GM12878 (cell line): ENCODE measurements at regions not wholly inside any gene's neighbourhood (a gene's known extent, or its start where the extent isn't known, plus 50 kb on each side); places are given as distances from the start of the nearest gene placed in this dataset.

Source experiments
- ATAC-seq: fragments of 200-7000 bp; cut with Tn5 transposase; 3 replicates; pipeline ENCODE4 v1.9.1; 2020; ENCODE audit warnings: mild to moderate bottlenecking, moderate library complexity
- BruUV-seq: library from RNA; stranded (reverse); fragments of 400-500 nt; replicated peaks from 2 replicates; lab custom pipeline; 2021; lab: Mats Ljungman, UMichigan
- CTCF ChIA-PET: fragments of 300-600 bp; sonication (Branson Sonifier 250); formaldehyde crosslinking; extraction: SDS; loops from one replicate; lab custom pipeline; 2021; ENCODE audit warnings: inconsistent platforms; lab: Yijun Ruan, JAX
- POLR2A ChIA-PET: fragments of 350-600 bp; formaldehyde crosslinking; extraction: SDS; loops from one replicate; lab custom pipeline; 2021; ENCODE audit warnings: inconsistent platforms; lab: Charles Lee
- RAD21 ChIA-PET: fragments of 300-600 bp; sonication (Branson Sonifier 250); formaldehyde crosslinking; loops from one replicate; lab custom pipeline; 2023; ENCODE audit warnings: antibody characterized with exemption; ENCODE audit not compliant: unreplicated experiment; lab: Charles Lee
- SMC1A ChIA-PET: fragments of 300-600 bp; sonication (Branson Sonifier 250); formaldehyde crosslinking; loops from one replicate; lab custom pipeline; 2023; ENCODE audit not compliant: unreplicated experiment, uncharacterized antibody; lab: Charles Lee
- DNase-seq: peaks from one replicate; pipeline ENCODE4 v3.0.0-alpha.2; 2011; ENCODE audit warnings: low read depth, low spot score
- FAIRE-seq: peaks from 3 replicates; lab custom pipeline; 2011; peaks lifted over from hg19 to GRCh38; lab: Jason Lieb, UNC
- H2AFZ ChIP-seq: 2 replicates; pipeline ENCODE4 v1.6.0; 2011; ENCODE audit warnings: low read depth, low read length, control low read depth; ENCODE audit not compliant: control insufficient read depth
- H3K27ac ChIP-seq: 2 replicates; pipeline ENCODE4 v1.5.1; 2011; ENCODE audit warnings: control low read depth; ENCODE audit not compliant: control insufficient read depth, insufficient read depth
- H3K27me3 ChIP-seq, 2 experiments: replicated peaks in 1 of 2; 2 replicates each; pipeline versions ENCODE4 v1.6.0 to v1.6.1; 2011; ENCODE audit warnings: low read length in 1 of 2; ENCODE audit not compliant: control insufficient read depth in 2 of 2, insufficient read depth in 2 of 2
- H3K36me3 ChIP-seq, 2 experiments: 2 replicates each; pipeline ENCODE4 v1.5.1; 2011; ENCODE audit warnings: low read length in 1 of 2; ENCODE audit not compliant: control insufficient read depth in 2 of 2, insufficient read depth in 2 of 2
- H3K4me1 ChIP-seq: 2 replicates; pipeline ENCODE4 v1.6.1; 2011; ENCODE audit warnings: mild to moderate bottlenecking, low read length, moderate library complexity, mixed read lengths; ENCODE audit not compliant: control insufficient read depth, insufficient read depth
- H3K4me2 ChIP-seq: 2 replicates; pipeline ENCODE4 v1.6.0; 2011; ENCODE audit warnings: control low read depth; ENCODE audit not compliant: control insufficient read depth, insufficient read depth
- H3K4me3 ChIP-seq: fragments of 200-600 bp; sonication (generic); 2 replicates; pipeline ENCODE4 v1.5.1; 2016
- H3K79me2 ChIP-seq: 2 replicates; pipeline ENCODE4 v1.6.0; 2011; ENCODE audit warnings: low read length; ENCODE audit not compliant: control insufficient read depth, insufficient read depth
- H3K9ac ChIP-seq: 2 replicates; pipeline ENCODE4 v1.8.0; 2011; ENCODE audit warnings: low read length, control low read depth, mixed read lengths; ENCODE audit not compliant: control insufficient read depth, insufficient read depth
- H3K9me3 ChIP-seq: replicated peaks from 3 replicates; pipeline ENCODE4 v1.5.1; 2011; ENCODE audit warnings: mild to moderate bottlenecking, low read length; ENCODE audit not compliant: control insufficient read depth, insufficient read depth
- H4K20me1 ChIP-seq: 2 replicates; pipeline ENCODE4 v1.6.0; 2011; ENCODE audit not compliant: control insufficient read depth, insufficient read depth
- BCL11A ChIP-seq: IDR thresholded peaks from 2 replicates; pipeline ENCODE4 v1.6.1; 2011; ENCODE audit warnings: low read depth, low read length
- BMI1 ChIP-seq: fragments of 450-650 bp; IDR thresholded peaks from 2 replicates; pipeline ENCODE4 v1.6.1; 2016; ENCODE audit warnings: mild to moderate bottlenecking, moderate library complexity, borderline replicate concordance
- EED ChIP-seq: sonication (generic); IDR thresholded peaks from 2 replicates; pipeline ENCODE4 v1.6.1; 2016; ENCODE audit warnings: antibody characterized with exemption, low read depth
- FOS ChIP-seq: IDR thresholded peaks from 3 replicates; pipeline ENCODE4 v1.6.1; 2011; ENCODE audit warnings: borderline replicate concordance; ENCODE audit not compliant: insufficient read length; ENCODE audit errors: extremely low read depth
- IKZF2 ChIP-seq, 2 experiments: fragments of 450-650 bp; IDR thresholded peaks; 2 replicates each; pipeline ENCODE4 v1.6.1; 2017; ENCODE audit warnings: mild to moderate bottlenecking in 2 of 2, moderate library complexity in 2 of 2
- KDM1A ChIP-seq: fragments of 200-600 bp; sonication (generic); IDR thresholded peaks from 2 replicates; pipeline ENCODE4 v1.6.1; 2016; ENCODE audit warnings: borderline replicate concordance
- PAX5 ChIP-seq: IDR thresholded peaks from 2 replicates; pipeline ENCODE4 v1.6.1; 2011; ENCODE audit warnings: low read depth, low read length, borderline replicate concordance
- PRDM15 ChIP-seq: fragments of 450-650 bp; formaldehyde crosslinking; IDR thresholded peaks from 2 replicates; pipeline ENCODE4 v1.4.0; 2020; ENCODE audit warnings: mild to moderate bottlenecking, moderate library complexity
- RELB ChIP-seq: fragments of 450-650 bp; IDR thresholded peaks from 2 replicates; pipeline ENCODE4 v1.6.1; 2017; ENCODE audit warnings: low read depth, mild to moderate bottlenecking, moderate library complexity
- RUNX3 ChIP-seq: IDR thresholded peaks from 2 replicates; pipeline ENCODE4 v1.6.1; 2012; ENCODE audit warnings: low read length, inconsistent platforms
- ZSCAN29 ChIP-seq: fragments of 450-650 bp; IDR thresholded peaks from 2 replicates; pipeline ENCODE4 v1.6.1; 2017; ENCODE audit warnings: mild to moderate bottlenecking, moderate library complexity
- in situ Hi-C: fragments of 300-500 bp; cut with MboI; formaldehyde crosslinking; loops from 9 replicates; pipeline ENCODE4 v1.14.3; 2018; ENCODE audit warnings: mixed read lengths
- intact Hi-C: fragments of 100-400 bp; cut with micrococcal nuclease; formaldehyde crosslinking; loops from one replicate; pipeline ENCODE4 v1.14.2; 2022; ENCODE audit not compliant: unreplicated experiment
- TF ChIP-seq, protein P1 (sequence below): IDR thresholded peaks from 2 replicates; pipeline ENCODE4 v1.6.1; 2012; ENCODE audit warnings: mild to moderate bottlenecking, low read depth, low read length

GRCh38 chr1:188903241-188903640 is 1574.4 kb downstream of the BRINP3 start:
- H3K9ac ChIP-seq = no peak overlapping the region
- no peak for ATAC-seq
- no peaks in the 10 kb centered on the region for H3K27me3 ChIP-seq
- no peaks in the 10 kb centered on the region for H3K79me2 ChIP-seq
- no peaks in the 10 kb centered on the region for H3K9me3 ChIP-seq
- intact Hi-C loops (no loop called here), in situ Hi-C loops (no loop called here)
- no peaks in the 10 kb centered on the region for H4K20me1 ChIP-seq
- ChIA-PET SMC1A (no interaction called here), POLR2A (no interaction called here), CTCF (no interaction called here), RAD21 (no interaction called here)
- TF ChIP-seq IKZF2 (IDR thresholded peaks at IDR 0.05) = no peak
- no peak for TF ChIP-seq EED
- no peak for TF ChIP-seq BCL11A
- no peak for TF ChIP-seq FOS
- TF ChIP-seq, protein P1, sequence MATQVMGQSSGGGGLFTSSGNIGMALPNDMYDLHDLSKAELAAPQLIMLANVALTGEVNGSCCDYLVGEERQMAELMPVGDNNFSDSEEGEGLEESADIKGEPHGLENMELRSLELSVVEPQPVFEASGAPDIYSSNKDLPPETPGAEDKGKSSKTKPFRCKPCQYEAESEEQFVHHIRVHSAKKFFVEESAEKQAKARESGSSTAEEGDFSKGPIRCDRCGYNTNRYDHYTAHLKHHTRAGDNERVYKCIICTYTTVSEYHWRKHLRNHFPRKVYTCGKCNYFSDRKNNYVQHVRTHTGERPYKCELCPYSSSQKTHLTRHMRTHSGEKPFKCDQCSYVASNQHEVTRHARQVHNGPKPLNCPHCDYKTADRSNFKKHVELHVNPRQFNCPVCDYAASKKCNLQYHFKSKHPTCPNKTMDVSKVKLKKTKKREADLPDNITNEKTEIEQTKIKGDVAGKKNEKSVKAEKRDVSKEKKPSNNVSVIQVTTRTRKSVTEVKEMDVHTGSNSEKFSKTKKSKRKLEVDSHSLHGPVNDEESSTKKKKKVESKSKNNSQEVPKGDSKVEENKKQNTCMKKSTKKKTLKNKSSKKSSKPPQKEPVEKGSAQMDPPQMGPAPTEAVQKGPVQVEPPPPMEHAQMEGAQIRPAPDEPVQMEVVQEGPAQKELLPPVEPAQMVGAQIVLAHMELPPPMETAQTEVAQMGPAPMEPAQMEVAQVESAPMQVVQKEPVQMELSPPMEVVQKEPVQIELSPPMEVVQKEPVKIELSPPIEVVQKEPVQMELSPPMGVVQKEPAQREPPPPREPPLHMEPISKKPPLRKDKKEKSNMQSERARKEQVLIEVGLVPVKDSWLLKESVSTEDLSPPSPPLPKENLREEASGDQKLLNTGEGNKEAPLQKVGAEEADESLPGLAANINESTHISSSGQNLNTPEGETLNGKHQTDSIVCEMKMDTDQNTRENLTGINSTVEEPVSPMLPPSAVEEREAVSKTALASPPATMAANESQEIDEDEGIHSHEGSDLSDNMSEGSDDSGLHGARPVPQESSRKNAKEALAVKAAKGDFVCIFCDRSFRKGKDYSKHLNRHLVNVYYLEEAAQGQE = no peak
- TF ChIP-seq RUNX3 = no peak
- TF ChIP-seq KDM1A = no peak
- TF ChIP-seq PAX5 = no peak
- no peak for TF ChIP-seq PRDM15 (CRISPR knock-in tag)
- TF ChIP-seq BMI1 = no peak
- TF ChIP-seq RELB = no peak
- TF ChIP-seq ZSCAN29 = no peak
- no peaks in the 10 kb centered on the region for H3K4me1 ChIP-seq
- no peaks in the 10 kb centered on the region for H3K36me3 ChIP-seq
- no peak overlapping the region for H2AFZ ChIP-seq
- H3K4me2 ChIP-seq = no peak overlapping the region
- DNase-seq = no peak
- no peak overlapping the region for H3K4me3 ChIP-seq
- FAIRE-seq = no peak
- BruUV-seq = no TSS peak
- H3K27ac ChIP-seq = no peak overlapping the region
